Kidney (tissue), 13 donors: ENCODE measurements at regions not wholly inside any gene's neighbourhood (a gene's known extent, or its start where the extent isn't known, plus 50 kb on each side); places are given as distances from the start of the nearest gene placed in this dataset.

Experiments
- DNase-seq, 5 donors: peaks; one replicate each; pipeline ENCODE4 v3.0.0-alpha.2; 2013 to 2020
- FAIRE-seq: peaks from 2 replicates; lab custom pipeline; 2012; peaks lifted over from hg19 to GRCh38; lab: Jason Lieb, UNC
- H3K27ac ChIP-seq, 2 donors: one replicate each; pipeline ENCODE4 v1.7.0; 2013; ENCODE audit warnings: low read depth in 2 of 2, low read length in 2 of 2, inconsistent platforms in 1 of 2
- H3K27me3 ChIP-seq: one replicate; pipeline ENCODE4 v1.7.1; 2013; ENCODE audit warnings: low read length, inconsistent platforms; ENCODE audit not compliant: control insufficient read depth, insufficient read depth
- H3K36me3 ChIP-seq, 3 donors: one replicate each; pipeline versions ENCODE4 v1.7.0 to v1.7.1; 2013; ENCODE audit warnings: low read length in 3 of 3, control low read depth in 1 of 3, inconsistent platforms in 1 of 3; ENCODE audit not compliant: insufficient read depth in 3 of 3, control insufficient read depth in 2 of 3
- H3K4me1 ChIP-seq, 3 donors: one replicate each; pipeline versions ENCODE4 v1.7.0 to v1.7.1; 2013; ENCODE audit warnings: low read length in 3 of 3, inconsistent platforms in 1 of 3, low read depth in 1 of 3; ENCODE audit not compliant: control insufficient read depth in 2 of 3, insufficient read depth in 2 of 3
- H3K4me3 ChIP-seq, 3 donors: one replicate each; pipeline versions ENCODE4 v1.7.0 to v1.8.1; 2013; ENCODE audit warnings: low read length in 3 of 3, control low read depth in 1 of 3, inconsistent platforms in 1 of 3
- H3K9ac ChIP-seq, 3 donors: one replicate each; pipeline versions ENCODE4 v1.7.0 to v1.7.1; 2013; ENCODE audit warnings: low read length in 3 of 3, control low read depth in 1 of 3, inconsistent platforms in 1 of 3
- H3K9me3 ChIP-seq, 3 donors: one replicate each; pipeline versions ENCODE4 v1.7.0 to v1.7.1; 2013; ENCODE audit warnings: low read length in 3 of 3, control low read depth in 1 of 3, inconsistent platforms in 1 of 3; ENCODE audit not compliant: control insufficient read depth in 2 of 3, insufficient read depth in 1 of 3
- CTCF ChIP-seq: IDR thresholded peaks from 3 replicates; pipeline ENCODE4 v1.5.1; 2012; ENCODE audit warnings: mild to moderate bottlenecking, moderate library complexity, borderline replicate concordance; ENCODE audit not compliant: insufficient read depth; ENCODE audit errors: extremely low read depth
- intact Hi-C: fragments of 100-400 bp; cut with DNase I; formaldehyde crosslinking; loops from one replicate; pipeline ENCODE4 v1.11.1; 2022
- donor health status: control.
- donor health status: control.
- donor health status: control.
- donor health status: control.
- donor health status: control.
- donor health status: DM: yes; HTN: yes; CAD: no.
- donor health status: Normal renal cell carcinoma (clear cell type).

DNA sequence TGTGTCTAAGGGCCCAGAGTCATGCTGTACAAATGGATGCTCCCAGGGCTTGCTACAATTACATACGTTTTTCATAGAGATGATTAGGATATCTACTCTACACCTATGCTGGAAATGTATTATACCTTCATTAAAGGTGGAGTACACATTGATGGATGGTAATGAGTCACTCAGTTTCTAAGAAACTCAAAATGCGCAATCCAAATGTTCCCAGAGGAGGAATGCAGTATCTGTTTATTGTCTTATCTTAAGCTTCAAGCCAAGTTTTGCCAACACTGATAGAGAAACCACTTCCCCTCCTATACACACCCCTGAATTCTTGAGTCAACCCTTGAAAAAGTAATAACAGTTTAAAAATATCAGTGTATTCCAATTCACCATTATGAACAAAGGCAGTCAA is 266.6 kb upstream of the FAR2 start:
- H3K27me3 ChIP-seq, result no peaks in the 10 kb centered on the region
- no peaks in the 10 kb centered on the region for H3K4me1 ChIP-seq
- intact Hi-C loops, result no loop called here
- TF ChIP-seq CTCF, result no peak
- H3K27ac ChIP-seq, result no peak overlapping the region
- H3K9me3 ChIP-seq, result no peaks in the 10 kb centered on the region
- H3K4me3 ChIP-seq, result no peak overlapping the region
- FAIRE-seq (no peak), DNase-seq (no peak)
- no peaks in the 10 kb centered on the region for H3K36me3 ChIP-seq
- no peak overlapping the region for H3K9ac ChIP-seq

- no peaks in the 10 kb centered on the region for H3K27me3 ChIP-seq
- no peaks in the 10 kb centered on the region for H3K4me1 ChIP-seq
- no peak overlapping the region for H3K4me3 ChIP-seq
- DNase-seq (no peak), FAIRE-seq (no peak)
- no peak overlapping the region for H3K9ac ChIP-seq
- TF ChIP-seq CTCF, result no peak
- no peaks in the 10 kb centered on the region for H3K9me3 ChIP-seq
- intact Hi-C loops, result no loop called here
- H3K36me3 ChIP-seq, result no peaks in the 10 kb centered on the region
- no peak overlapping the region for H3K27ac ChIP-seq
These were observed 265.6 kb upstream of the FAR2 start for GRCh38 chr12:28883406-28883997.

DNA sequence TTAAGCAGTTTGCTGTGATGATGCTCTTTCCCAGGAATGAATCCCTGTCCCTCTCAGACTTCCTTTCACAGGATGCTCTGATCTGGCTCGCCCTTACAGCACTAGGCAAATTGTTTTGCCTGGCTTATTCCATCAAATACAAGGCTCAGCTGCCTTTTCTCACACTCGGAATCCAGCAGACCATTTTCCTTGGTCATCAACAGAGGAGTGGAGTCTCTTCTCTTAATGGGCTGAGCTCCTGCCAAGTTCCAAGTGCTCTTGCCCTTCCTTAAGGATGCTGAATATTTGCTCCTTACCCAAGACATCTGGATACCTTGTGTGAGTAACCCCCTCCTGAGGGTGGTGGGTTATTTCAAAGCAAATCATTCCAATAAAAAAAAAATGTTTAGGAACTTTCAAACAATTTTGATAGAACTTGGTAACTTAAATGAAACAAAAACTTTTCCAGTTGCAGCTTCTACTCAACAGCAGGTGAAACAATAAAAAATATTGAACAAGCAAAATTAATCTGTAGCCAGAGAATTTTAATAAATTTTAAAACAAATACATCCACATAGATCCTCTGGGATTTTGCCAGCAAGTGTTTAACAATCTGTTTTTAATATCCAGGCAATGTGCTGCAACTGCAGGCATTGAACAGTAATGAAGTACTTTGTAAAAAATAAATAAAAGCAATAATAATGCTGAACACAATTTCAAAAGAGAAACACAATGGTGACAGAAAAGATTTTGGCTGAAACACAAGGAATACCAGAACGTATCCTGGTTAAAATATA is 264.0 kb upstream of the FAR2 start:
- FAIRE-seq (no peak), DNase-seq (no peak)
- no peak overlapping the region for H3K27ac ChIP-seq
- no peaks in the 10 kb centered on the region for H3K27me3 ChIP-seq
- TF ChIP-seq CTCF, result no peak
- intact Hi-C loops, result no loop called here
- no peaks in the 10 kb centered on the region for H3K9me3 ChIP-seq
- H3K4me1 ChIP-seq, result no peaks in the 10 kb centered on the region
- no peak overlapping the region for H3K4me3 ChIP-seq
- H3K36me3 ChIP-seq, result no peaks in the 10 kb centered on the region
- no peak overlapping the region for H3K9ac ChIP-seq
